Heart right ventricle (tissue), 16 donors: ENCODE measurements at regions not wholly inside any gene's neighbourhood (a gene's known extent, or its start where the extent isn't known, plus 50 kb on each side); places are given as distances from the start of the nearest gene placed in this dataset.
A peak's percentile ranks its signal among the peaks of the same experiment; 100 is the strongest.

Experiments used
- ATAC-seq, 8 donors: fragments of 200-7000 bp; cut with Tn5 transposase; one replicate each; pipeline ENCODE4 v1.9.1; 2020; ENCODE audit warnings: mild to moderate bottlenecking in 8 of 8, moderate library complexity in 8 of 8, moderate number of reproducible peaks in 1 of 8
- DNase-seq, 2 donors: peaks; one replicate each; pipeline ENCODE4 v3.0.0-alpha.2; 2020
- H3K27ac ChIP-seq, 10 donors: fragments of 200-600 bp; sonication (generic) in 2 of 10; one replicate each; pipeline versions ENCODE4 v1.5.0 to v1.8.0; 2020 to 2022; ENCODE audit warnings: mild to moderate bottlenecking in 3 of 10
- H3K27me3 ChIP-seq, 7 donors: fragments of 200-600 bp; one replicate each; pipeline ENCODE4 v1.8.0; 2021 to 2022; ENCODE audit warnings: mild to moderate bottlenecking in 2 of 7
- H3K36me3 ChIP-seq, 9 donors: fragments of 200-600 bp; sonication (generic) in 1 of 9; one replicate each; pipeline versions ENCODE4 v1.5.0 to v1.8.0; 2020 to 2022; ENCODE audit warnings: mild to moderate bottlenecking in 2 of 9
- H3K4me1 ChIP-seq, 9 donors: fragments of 200-600 bp; sonication (generic) in 1 of 9; one replicate each; pipeline versions ENCODE4 v1.5.0 to v1.8.0; 2020 to 2022; ENCODE audit warnings: mild to moderate bottlenecking in 4 of 9
- H3K4me3 ChIP-seq, 10 donors: fragments of 200-600 bp; sonication (generic) in 2 of 10; one replicate each; pipeline versions ENCODE4 v1.5.0 to v1.8.0; 2020 to 2022; ENCODE audit warnings: mild to moderate bottlenecking in 7 of 10, moderate library complexity in 2 of 10
- H3K9me3 ChIP-seq, 11 donors: fragments of 200-600 bp in 10 of 11; sonication (generic) in 2 of 11; one replicate each; pipeline versions ENCODE4 v1.5.0 to v1.8.0; 2013 to 2022; ENCODE audit warnings: mild to moderate bottlenecking in 2 of 11, control low read depth in 1 of 11, moderate library complexity in 1 of 11
- CTCF ChIP-seq, 9 donors: fragments of 200-600 bp; sonication (generic) in 2 of 9; IDR thresholded peaks; one replicate each; pipeline versions ENCODE4 v1.5.0 to v1.8.0; 2021 to 2022; ENCODE audit warnings: antibody characterized with exemption in 9 of 9, mild to moderate bottlenecking in 5 of 9, moderate library complexity in 1 of 9
- WGBS, 2 donors: extraction: QIAGEN DNeasy Blood & Tissue Kit; methylation state at CpG; one replicate each; pipeline ENCODE4 v1.1.7; 2013; ENCODE audit warnings: inconsistent platforms in 1 of 2; 5-methylcytosine and 5-hydroxymethylcytosine counted together
- intact Hi-C, 10 donors: fragments of 100-400 bp; cut with DNase I; formaldehyde crosslinking; loops; one replicate each; pipeline versions ENCODE4 v1.11.1 to v1.14.2; 2022
- donor health status: Arrhythmogenic right ventricular cardiomyopathy.
- donor health status: ischemic (EF 13 %, LVEDD 7.1; RV severe dilation, severe dysfunction).
- donor health status: healthy with polysubstance abuse.
- donor health status: DM: no; HTN: yes; CAD: no.
- donor health status: DM: no; HTN: no; CAD: no.
- donor health status: ischemic (EF 25% LVEDD 6.9; RV normal size, moderate dysfunction).
- donor health status: ischemic (EF 25% LVEDD 5.7; RV mildly dilated, moderate dysfunction).
- donor health status: healthy.
- donor health status: DM: yes; HTN: yes; CAD: no.
- donor health status: Ischemic cardiomyopathy.
- donor health status: ischemic (EF 35%, LVEDD 5.7; RV mildly dilated, moderate dysfunction).
- donor health status: nonischemic (EF 11% LVEDD 7.7; RV severe dilation, severe dysfunction).
- donor health status: DM: yes; HTN: yes; CAD: no.
- donor health status: PGD.
- donor health status: ischemic (EF 29% LVEDD 5.4; RV normal size, mild dysfunction).
- donor health status: nonischemic (EF 23%, LVEDD 6.1; RV moderate dilation, normal function).

GRCh38 chr14:51491776-51492175, 159.9 kb upstream of the FRMD6 start:
- ATAC-seq (peak in 3 of 8 donors; percentile 25 to 39 (median 29)), DNase-seq (no peak)
- intact Hi-C loops = no loop called here
- H3K27ac ChIP-seq = no peak overlapping the region
- peaks cover 0 to 28% (median under 1%) of the 10 kb centered on the region in 11 donors for H3K9me3 ChIP-seq
- no peaks in the 10 kb centered on the region for H3K27me3 ChIP-seq
- H3K4me1 ChIP-seq = no peaks in the 10 kb centered on the region
- no peaks in the 10 kb centered on the region for H3K36me3 ChIP-seq
- WGBS, 2 donors = 55 to 65% methylated on average over 3 of the region's 3 CpGs
- TF ChIP-seq CTCF (IDR thresholded peaks at IDR 0.05) = no peak
- H3K4me3 ChIP-seq = no peak overlapping the region

GRCh38 chr14:51495319-51495718, 156.4 kb upstream of the FRMD6 start:
- no peak overlapping the region for H3K4me3 ChIP-seq
- ATAC-seq = no peak
- no peaks in the 10 kb centered on the region for H3K36me3 ChIP-seq
- H3K4me1 ChIP-seq = no peaks in the 10 kb centered on the region
- H3K27me3 ChIP-seq = no peaks in the 10 kb centered on the region
- no peak overlapping the region for H3K27ac ChIP-seq
- peaks cover 0 to 39% (median 6%) of the 10 kb centered on the region in 11 donors for H3K9me3 ChIP-seq
- 76 to 87% methylated on average over 2 of the region's 2 CpGs for WGBS, 2 donors
- no peak for DNase-seq
- TF ChIP-seq CTCF (IDR thresholded peaks at IDR 0.05) = no peak
- intact Hi-C loops = no loop called here

- Histone ChIP-seq H3K27me3 (no peaks in the 10 kb centered on the region), H3K9me3 (peaks cover 0 to 47% (median 14%) of the 10 kb centered on the region in 11 donors), H3K36me3 (no peaks in the 10 kb centered on the region), H3K4me1 (no peaks in the 10 kb centered on the region), H3K27ac (no peak overlapping the region), H3K4me3 (no peak overlapping the region)
- 88 to 93% methylated on average over 10 of the region's 10 CpGs for WGBS, 2 donors
- ATAC-seq (peak in 1 of 8 donors; percentile 42), DNase-seq (no peak)
- TF ChIP-seq CTCF (IDR thresholded peaks at IDR 0.05) = no peak
- intact Hi-C loops = no loop called here
Measured at GRCh38 chr14:51498411-51499227, 153.1 kb upstream of the FRMD6 start.

GRCh38 chr14:51500776-51501175, 150.9 kb upstream of the FRMD6 start:
- no peaks in the 10 kb centered on the region for H3K27me3 ChIP-seq
- H3K4me1 ChIP-seq = no peaks in the 10 kb centered on the region
- H3K4me3 ChIP-seq = no peak overlapping the region
- H3K36me3 ChIP-seq = no peaks in the 10 kb centered on the region
- intact Hi-C loops = no loop called here
- WGBS, 2 donors = 56 to 79% methylated on average over 1 of the region's 1 CpG
- peaks cover 0 to 36% (median 14%) of the 10 kb centered on the region in 11 donors for H3K9me3 ChIP-seq
- no peak for ATAC-seq
- H3K27ac ChIP-seq = no peak overlapping the region
- no peak for TF ChIP-seq CTCF (IDR thresholded peaks at IDR 0.05)
- DNase-seq = no peak
